ENCODE measurements at regions not wholly inside any gene's neighbourhood (a gene's known extent, or its start where the extent isn't known, plus 50 kb on each side); places are given as distances from the start of the nearest gene placed in this dataset.

- no peak for TF ChIP-seq POLR2AphosphoS5 (IDR thresholded peaks at IDR 0.05; ENCODE audit: low read depth, low read length)
- TF ChIP-seq SIN3A (IDR thresholded peaks at IDR 0.05; ENCODE audit: borderline replicate concordance, insufficient read depth, low read length): no peak
- TF ChIP-seq TAF1 (IDR thresholded peaks at IDR 0.05; ENCODE audit: borderline replicate concordance, insufficient read depth, low read length): no peak
Observed at GRCh38 chr6:4349323-4349722, 213.9 kb upstream of the ECI2 start.

All from PFSK-1 (cell line).